ENCODE measurements at regions not wholly inside any gene's neighbourhood (a gene's known extent, or its start where the extent isn't known, plus 50 kb on each side); places are given as distances from the start of the nearest gene placed in this dataset.

GRCh38 chr9:32248189-32248712 is 136.2 kb upstream of the ACO1 start:
- TF ChIP-seq POLR2A (IDR thresholded peaks at IDR 0.05; ENCODE audit: low read length) (no peak), GATA1 (IDR thresholded peaks at IDR 0.05; ENCODE audit: low read depth, low read length) (no peak)

Measured in erythroblast (primary cell).